Keratinocyte (primary cell): ENCODE measurements at regions not wholly inside any gene's neighbourhood (a gene's known extent, or its start where the extent isn't known, plus 50 kb on each side); places are given as distances from the start of the nearest gene placed in this dataset.

Experiments used
- DNase-seq: peaks from one replicate; pipeline ENCODE4 v3.0.0-alpha.2; 2011; ENCODE audit warnings: low read depth, missing footprints, low spot score
- FAIRE-seq: peaks from 2 replicates; lab custom pipeline; 2011; peaks lifted over from hg19 to GRCh38; lab: Jason Lieb, UNC
- H2AFZ ChIP-seq: 2 replicates; pipeline ENCODE4 v1.6.0; 2012; ENCODE audit warnings: low read length, control low read depth, inconsistent platforms; ENCODE audit not compliant: control insufficient read depth
- H3K27ac ChIP-seq: 2 replicates; pipeline ENCODE4 v1.5.1; 2011; ENCODE audit warnings: low read length; ENCODE audit not compliant: control insufficient read depth, insufficient read depth
- H3K27me3 ChIP-seq: 3 replicates; pipeline ENCODE4 v1.6.0; 2011; ENCODE audit warnings: low read length; ENCODE audit not compliant: control insufficient read depth, insufficient read depth; ENCODE audit errors: extremely low read depth
- H3K36me3 ChIP-seq, 2 experiments: 2 replicates in 1 of 2; 3 replicates in 1 of 2; pipeline ENCODE4 v1.5.1; 2011; ENCODE audit warnings: low read length in 2 of 2, mild to moderate bottlenecking in 1 of 2; ENCODE audit not compliant: control insufficient read depth in 2 of 2, insufficient read depth in 2 of 2; ENCODE audit errors: extremely low read depth in 1 of 2
- H3K4me1 ChIP-seq: 3 replicates; pipeline ENCODE4 v1.5.1; 2011; ENCODE audit warnings: low read length; ENCODE audit not compliant: control insufficient read depth, insufficient read depth; ENCODE audit errors: extremely low read depth
- H3K4me2 ChIP-seq: 3 replicates; pipeline ENCODE4 v1.6.0; 2011; ENCODE audit warnings: low read depth, low read length; ENCODE audit not compliant: control insufficient read depth, insufficient read depth; ENCODE audit errors: extremely low read depth
- H3K4me3 ChIP-seq, 3 experiments: fragments of 200-600 bp in 1 of 3; sonication (generic) in 1 of 3; 2 replicates in 2 of 3; 3 replicates in 1 of 3; pipeline ENCODE4 v1.5.1; 2011 to 2016; ENCODE audit warnings: low read length in 3 of 3, mild to moderate bottlenecking in 3 of 3, control low read depth in 2 of 3, inconsistent platforms in 1 of 3, low read depth in 1 of 3, mixed read lengths in 1 of 3, mixed run types in 1 of 3, moderate library complexity in 1 of 3; ENCODE audit not compliant: control insufficient read depth in 2 of 3, insufficient read depth in 2 of 3; ENCODE audit errors: extremely low read depth in 1 of 3
- H3K79me2 ChIP-seq: 2 replicates; pipeline ENCODE4 v1.6.0; 2012; ENCODE audit warnings: low read length; ENCODE audit not compliant: control insufficient read depth, insufficient read depth
- H3K9ac ChIP-seq: 3 replicates; pipeline ENCODE4 v1.6.0; 2011; ENCODE audit warnings: low read length; ENCODE audit not compliant: control insufficient read depth, insufficient read depth; ENCODE audit errors: extremely low read depth
- H3K9me1 ChIP-seq: 3 replicates; pipeline ENCODE4 v1.6.0; 2011; ENCODE audit warnings: low read length; ENCODE audit not compliant: control insufficient read depth, insufficient read depth; ENCODE audit errors: extremely low read depth
- H3K9me3 ChIP-seq: 2 replicates; pipeline ENCODE4 v1.5.1; 2012; ENCODE audit warnings: low read depth, low read length; ENCODE audit not compliant: control insufficient read depth
- H4K20me1 ChIP-seq: 3 replicates; pipeline ENCODE4 v1.6.0; 2011; ENCODE audit warnings: low read length; ENCODE audit not compliant: control insufficient read depth, insufficient read depth; ENCODE audit errors: extremely low read depth
- CTCF ChIP-seq, 3 experiments: IDR thresholded peaks in 1 of 3; conservative IDR thresholded peaks in 1 of 3; optimal IDR thresholded peaks in 1 of 3; 2 replicates in 2 of 3; 3 replicates in 1 of 3; pipeline versions ENCODE3 to v1.5.1; 2011; ENCODE audit warnings: low read length in 3 of 3, mild to moderate bottlenecking in 3 of 3, moderate library complexity in 2 of 3, control low read depth in 1 of 3, inconsistent platforms in 1 of 3; ENCODE audit not compliant: insufficient read depth in 2 of 3; ENCODE audit errors: extremely low read depth in 1 of 3
- EZH2 ChIP-seq: IDR thresholded peaks from one replicate; pipeline ENCODE4 v1.6.1; 2012; ENCODE audit warnings: inconsistent platforms, mild to moderate bottlenecking, low read length, moderate library complexity
- dilution Hi-C: fragments of 300-500 bp; cut with MboI; formaldehyde crosslinking; loops from one replicate; pipeline ENCODE4 v1.7.0; 2020; ENCODE audit warnings: low sequenced_read_pairs; ENCODE audit not compliant: extremely low pct_ligation_motif_present

GRCh38 chr6:165745492-165745891 is 82.5 kb upstream of the PDE10A start:
- H3K27ac ChIP-seq, result no peak overlapping the region
- no peaks in the 10 kb centered on the region for H3K79me2 ChIP-seq
- dilution Hi-C loops, result no loop called here
- TF ChIP-seq EZH2 (no peak), CTCF (optimal IDR thresholded peaks at IDR 0.05 in 1 of 3, IDR thresholded peaks at IDR 0.05 in 1 of 3, conservative IDR thresholded peaks at IDR 0.05 in 1 of 3; ENCODE audit: extremely low read depth in 1 of 3, insufficient read depth in 2 of 3, low read length in 3 of 3) (no peak)
- DNase-seq (no peak), FAIRE-seq (no peak)
- no peaks in the 10 kb centered on the region for H3K4me1 ChIP-seq
- H3K4me2 ChIP-seq, result no peak overlapping the region
- H3K9ac ChIP-seq, result no peak overlapping the region
- H4K20me1 ChIP-seq, result no peaks in the 10 kb centered on the region
- H3K4me3 ChIP-seq, result no peak overlapping the region
- H3K9me1 ChIP-seq, result no peaks in the 10 kb centered on the region
- no peak overlapping the region for H2AFZ ChIP-seq
- H3K9me3 ChIP-seq, result peaks cover 4% of the 10 kb centered on the region
- H3K36me3 ChIP-seq, result no peaks in the 10 kb centered on the region
- no peaks in the 10 kb centered on the region for H3K27me3 ChIP-seq

- Histone ChIP-seq H3K9me1 (no peaks in the 10 kb centered on the region), H2AFZ (no peak overlapping the region), H4K20me1 (no peaks in the 10 kb centered on the region), H3K27me3 (no peaks in the 10 kb centered on the region), H3K9me3 (peaks cover 4% of the 10 kb centered on the region), H3K4me2 (no peak overlapping the region), H3K79me2 (no peaks in the 10 kb centered on the region), H3K36me3 (no peaks in the 10 kb centered on the region), H3K4me3 (no peak overlapping the region), H3K27ac (no peak overlapping the region), H3K9ac (no peak overlapping the region), H3K4me1 (no peaks in the 10 kb centered on the region)
- dilution Hi-C loops, result no loop called here
- FAIRE-seq (no peak), DNase-seq (no peak)
- TF ChIP-seq EZH2 (no peak), CTCF (optimal IDR thresholded peaks at IDR 0.05 in 1 of 3, IDR thresholded peaks at IDR 0.05 in 1 of 3, conservative IDR thresholded peaks at IDR 0.05 in 1 of 3; ENCODE audit: extremely low read depth in 1 of 3, insufficient read depth in 2 of 3, low read length in 3 of 3) (no peak)
These were observed 81.7 kb upstream of the PDE10A start for GRCh38 chr6:165744555-165745228.
